Kidney (tissue), 13 donors: ENCODE measurements at regions not wholly inside any gene's neighbourhood (a gene's known extent, or its start where the extent isn't known, plus 50 kb on each side); places are given as distances from the start of the nearest gene placed in this dataset.

Source experiments
- DNase-seq, 5 donors: peaks; one replicate each; pipeline ENCODE4 v3.0.0-alpha.2; 2013 to 2020
- FAIRE-seq: peaks from 2 replicates; lab custom pipeline; 2012; peaks lifted over from hg19 to GRCh38; lab: Jason Lieb, UNC
- H3K27ac ChIP-seq, 2 donors: one replicate each; pipeline ENCODE4 v1.7.0; 2013; ENCODE audit warnings: low read depth in 2 of 2, low read length in 2 of 2, inconsistent platforms in 1 of 2
- H3K27me3 ChIP-seq: one replicate; pipeline ENCODE4 v1.7.1; 2013; ENCODE audit warnings: low read length, inconsistent platforms; ENCODE audit not compliant: control insufficient read depth, insufficient read depth
- H3K36me3 ChIP-seq, 3 donors: one replicate each; pipeline versions ENCODE4 v1.7.0 to v1.7.1; 2013; ENCODE audit warnings: low read length in 3 of 3, control low read depth in 1 of 3, inconsistent platforms in 1 of 3; ENCODE audit not compliant: insufficient read depth in 3 of 3, control insufficient read depth in 2 of 3
- H3K4me1 ChIP-seq, 3 donors: one replicate each; pipeline versions ENCODE4 v1.7.0 to v1.7.1; 2013; ENCODE audit warnings: low read length in 3 of 3, inconsistent platforms in 1 of 3, low read depth in 1 of 3; ENCODE audit not compliant: control insufficient read depth in 2 of 3, insufficient read depth in 2 of 3
- H3K4me3 ChIP-seq, 3 donors: one replicate each; pipeline versions ENCODE4 v1.7.0 to v1.8.1; 2013; ENCODE audit warnings: low read length in 3 of 3, control low read depth in 1 of 3, inconsistent platforms in 1 of 3
- H3K9ac ChIP-seq, 3 donors: one replicate each; pipeline versions ENCODE4 v1.7.0 to v1.7.1; 2013; ENCODE audit warnings: low read length in 3 of 3, control low read depth in 1 of 3, inconsistent platforms in 1 of 3
- H3K9me3 ChIP-seq, 3 donors: one replicate each; pipeline versions ENCODE4 v1.7.0 to v1.7.1; 2013; ENCODE audit warnings: low read length in 3 of 3, control low read depth in 1 of 3, inconsistent platforms in 1 of 3; ENCODE audit not compliant: control insufficient read depth in 2 of 3, insufficient read depth in 1 of 3
- CTCF ChIP-seq: IDR thresholded peaks from 3 replicates; pipeline ENCODE4 v1.5.1; 2012; ENCODE audit warnings: mild to moderate bottlenecking, moderate library complexity, borderline replicate concordance; ENCODE audit not compliant: insufficient read depth; ENCODE audit errors: extremely low read depth
- intact Hi-C: fragments of 100-400 bp; cut with DNase I; formaldehyde crosslinking; loops from one replicate; pipeline ENCODE4 v1.11.1; 2022
- donor health status: control.
- donor health status: control.
- donor health status: control.
- donor health status: control.
- donor health status: control.
- donor health status: DM: yes; HTN: yes; CAD: no.
- donor health status: Normal renal cell carcinoma (clear cell type).

DNA sequence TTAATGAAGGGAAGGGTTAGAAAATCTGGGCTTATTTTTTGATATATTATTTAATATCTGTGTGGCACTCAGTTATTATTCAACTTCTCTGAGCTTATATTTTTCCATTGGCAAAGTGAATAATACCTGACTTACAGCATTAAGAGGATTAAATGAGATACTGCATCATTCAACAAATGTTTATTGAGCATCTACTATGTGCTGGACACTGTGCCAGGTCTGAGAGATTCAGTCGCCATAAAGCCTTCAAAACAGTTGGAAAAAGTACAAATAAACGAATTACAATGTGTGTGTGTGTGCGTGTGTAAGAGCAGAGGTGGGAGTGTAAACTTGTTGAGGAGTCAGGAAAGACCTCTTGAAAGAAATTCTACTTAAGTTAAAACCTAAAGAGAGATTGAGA is 87.9 kb upstream of the CD53 start:
- TF ChIP-seq CTCF, result no peak
- no peaks in the 10 kb centered on the region for H3K27me3 ChIP-seq
- H3K27ac ChIP-seq, result no peak overlapping the region
- H3K9me3 ChIP-seq, result peaks cover 0 to 9% (median 0%) of the 10 kb centered on the region in 3 donors
- H3K36me3 ChIP-seq, result no peaks in the 10 kb centered on the region
- H3K9ac ChIP-seq, result no peak overlapping the region
- peaks cover 0 to 5% (median 0%) of the 10 kb centered on the region in 3 donors for H3K4me1 ChIP-seq
- no peak for FAIRE-seq
- H3K4me3 ChIP-seq, result no peak overlapping the region
- no peak for DNase-seq
- intact Hi-C loops, result no loop called here

GRCh38 chr1:110783292-110783918 is 89.5 kb upstream of the CD53 start:
- no peak for FAIRE-seq

DNA sequence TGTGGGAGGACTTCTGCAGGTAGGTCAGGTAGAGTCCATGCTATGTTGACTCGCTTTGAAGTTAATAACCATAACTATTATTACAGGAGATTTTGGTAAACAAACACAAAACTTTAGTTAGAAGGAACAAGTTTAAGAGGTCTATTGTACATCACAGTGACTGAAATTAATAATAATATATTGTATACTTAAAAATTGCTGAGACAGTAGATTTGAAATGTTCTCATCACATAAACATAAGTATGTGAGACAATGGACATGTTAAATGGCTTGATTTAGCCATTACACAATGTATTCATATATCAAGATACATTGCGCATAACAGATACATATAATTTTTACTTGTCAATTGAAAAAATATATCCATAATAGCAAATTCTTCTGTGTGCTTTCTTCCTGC is 91.4 kb upstream of the CD53 start:
- TF ChIP-seq CTCF, result no peak
- FAIRE-seq, result no peak
- intact Hi-C loops, result no loop called here

More at GRCh38 chr1:110783292-110783918, 89.5 kb upstream of the CD53 start:
- no peak overlapping the region for H3K4me3 ChIP-seq
- H3K4me1 ChIP-seq, result peaks cover 0 to 5% (median 0%) of the 10 kb centered on the region in 3 donors
- no peaks in the 10 kb centered on the region for H3K27me3 ChIP-seq
- DNase-seq, result peak in 2 of 5 donors; percentile 55 to 57
- H3K9me3 ChIP-seq, result peaks cover 0 to 2% (median 0%) of the 10 kb centered on the region in 3 donors
- no peak overlapping the region for H3K9ac ChIP-seq
- TF ChIP-seq CTCF, result peak; percentile 97
- intact Hi-C loops, result no loop called here
- H3K27ac ChIP-seq, result no peak overlapping the region
- no peaks in the 10 kb centered on the region for H3K36me3 ChIP-seq

More for the DNA sequence above, 91.4 kb upstream of the CD53 start:
- H3K4me3 ChIP-seq, result no peak overlapping the region
- H3K36me3 ChIP-seq, result no peaks in the 10 kb centered on the region
- no peak overlapping the region for H3K27ac ChIP-seq
- no peaks in the 10 kb centered on the region for H3K27me3 ChIP-seq
- peaks cover 0 to 8% (median 0%) of the 10 kb centered on the region in 3 donors for H3K4me1 ChIP-seq
- no peaks in the 10 kb centered on the region for H3K9me3 ChIP-seq
- DNase-seq, result no peak
- no peak overlapping the region for H3K9ac ChIP-seq
